Activated B cell treated with CpG ODN at 0.5 μM for 24 hours (primary cell): ENCODE measurements at regions not wholly inside any gene's neighbourhood (a gene's known extent, or its start where the extent isn't known, plus 50 kb on each side); places are given as distances from the start of the nearest gene placed in this dataset.

Experiments
- ATAC-seq: fragments of 200-7000 bp; cut with Tn5 transposase; one replicate; pipeline ENCODE4 v1.10.0; 2021; ENCODE audit warnings: low read depth, mild to moderate bottlenecking, moderate library complexity
- CTCF ChIA-PET: fragments of 350-600 bp; sonication (Branson Sonifier 250); formaldehyde crosslinking; loops from one replicate; lab custom pipeline; 2021; ENCODE audit warnings: antibody characterized with exemption; lab: Charles Lee
- POLR2A ChIA-PET: fragments of 350-600 bp; sonication (Branson Sonifier 250); formaldehyde crosslinking; loops from one replicate; lab custom pipeline; 2021; ENCODE audit warnings: antibody characterized with exemption; lab: Charles Lee
- DNase-seq: peaks from one replicate; pipeline ENCODE4 v3.0.0; 2022
- H3K27ac Mint-ChIP-seq: one replicate; pipeline ENCODE4 v1.8.0; 2020; ENCODE audit warnings: mixed read lengths
- H3K27me3 Mint-ChIP-seq: one replicate; pipeline ENCODE4 v1.8.0; 2021; ENCODE audit warnings: mixed read lengths
- H3K36me3 Mint-ChIP-seq: one replicate; pipeline ENCODE4 v1.8.0; 2021; ENCODE audit warnings: low read depth, mixed read lengths
- H3K4me1 Mint-ChIP-seq: one replicate; pipeline ENCODE4 v1.8.0; 2021; ENCODE audit warnings: mixed read lengths
- H3K4me3 Mint-ChIP-seq: one replicate; pipeline ENCODE4 v1.8.0; 2020; ENCODE audit warnings: mild to moderate bottlenecking, mixed read lengths
- H3K9me3 Mint-ChIP-seq: one replicate; pipeline ENCODE4 v1.8.0; 2020; ENCODE audit warnings: mixed read lengths
- intact Hi-C: fragments of 100-400 bp; cut with micrococcal nuclease; formaldehyde crosslinking; loops from one replicate; pipeline ENCODE4 v1.15.1; 2024
- TF ChIP-seq, protein P1 (sequence below): fragments of 200-600 bp; IDR thresholded peaks from one replicate; pipeline ENCODE4 v1.8.0; 2022; ENCODE audit warnings: antibody characterized with exemption, mild to moderate bottlenecking

- Mint-ChIP-seq H3K4me1 (no peaks in the 10 kb centered on the region), H3K4me3 (no peak overlapping the region), H3K27me3 (no peaks in the 10 kb centered on the region), H3K36me3 (no peaks in the 10 kb centered on the region), H3K9me3 (no peaks in the 10 kb centered on the region), H3K27ac (no peak overlapping the region)
- TF ChIP-seq, protein P1, sequence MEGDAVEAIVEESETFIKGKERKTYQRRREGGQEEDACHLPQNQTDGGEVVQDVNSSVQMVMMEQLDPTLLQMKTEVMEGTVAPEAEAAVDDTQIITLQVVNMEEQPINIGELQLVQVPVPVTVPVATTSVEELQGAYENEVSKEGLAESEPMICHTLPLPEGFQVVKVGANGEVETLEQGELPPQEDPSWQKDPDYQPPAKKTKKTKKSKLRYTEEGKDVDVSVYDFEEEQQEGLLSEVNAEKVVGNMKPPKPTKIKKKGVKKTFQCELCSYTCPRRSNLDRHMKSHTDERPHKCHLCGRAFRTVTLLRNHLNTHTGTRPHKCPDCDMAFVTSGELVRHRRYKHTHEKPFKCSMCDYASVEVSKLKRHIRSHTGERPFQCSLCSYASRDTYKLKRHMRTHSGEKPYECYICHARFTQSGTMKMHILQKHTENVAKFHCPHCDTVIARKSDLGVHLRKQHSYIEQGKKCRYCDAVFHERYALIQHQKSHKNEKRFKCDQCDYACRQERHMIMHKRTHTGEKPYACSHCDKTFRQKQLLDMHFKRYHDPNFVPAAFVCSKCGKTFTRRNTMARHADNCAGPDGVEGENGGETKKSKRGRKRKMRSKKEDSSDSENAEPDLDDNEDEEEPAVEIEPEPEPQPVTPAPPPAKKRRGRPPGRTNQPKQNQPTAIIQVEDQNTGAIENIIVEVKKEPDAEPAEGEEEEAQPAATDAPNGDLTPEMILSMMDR, result no peak
- POLR2A ChIA-PET, result no interaction called here
- DNase-seq (no peak), ATAC-seq (no peak)
- CTCF ChIA-PET, result no interaction called here
- intact Hi-C loops, result loop anchor here (2.0 kb wide), 1 partner anchor 699 kb away; no protein-coding TSS in a partner anchor
Measured at GRCh38 chr1:238252033-238252802, 361.5 kb upstream of the ZP4 start.

GRCh38 chr1:238248356-238248755, 357.6 kb upstream of the ZP4 start:
- Mint-ChIP-seq H3K27me3 (no peaks in the 10 kb centered on the region), H3K36me3 (no peaks in the 10 kb centered on the region), H3K4me1 (no peaks in the 10 kb centered on the region), H3K4me3 (no peak overlapping the region), H3K9me3 (peaks cover 4% of the 10 kb centered on the region), H3K27ac (no peak overlapping the region)
- DNase-seq, result no peak
- TF ChIP-seq, protein P1, result no peak
- CTCF ChIA-PET, result no interaction called here
- POLR2A ChIA-PET, result no interaction called here
- ATAC-seq, result no peak
- intact Hi-C loops, result no loop called here

GRCh38 chr1:238242181-238242580, 351.5 kb upstream of the ZP4 start:
- POLR2A ChIA-PET, result no interaction called here
- no peak overlapping the region for H3K27ac Mint-ChIP-seq

DNA sequence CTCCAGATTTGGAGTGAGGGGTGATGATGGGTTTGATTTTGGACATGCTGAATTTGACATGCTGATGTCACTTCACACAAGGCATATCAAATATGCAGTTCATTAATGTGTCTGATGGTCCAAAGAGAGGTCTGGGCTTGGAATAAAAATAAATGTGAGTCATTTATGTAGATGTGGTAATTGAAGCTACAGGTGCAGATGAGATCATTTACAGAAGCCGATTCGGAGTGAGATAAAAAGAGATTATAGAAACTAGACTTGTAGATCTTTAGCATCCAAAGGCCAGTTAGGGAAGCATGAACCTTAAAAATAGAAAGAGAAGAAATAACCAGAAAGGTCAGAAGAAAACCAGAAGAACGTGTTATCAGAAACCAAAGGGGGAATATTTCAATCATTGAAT, 350.9 kb upstream of the ZP4 start:
- no peaks in the 10 kb centered on the region for H3K4me1 Mint-ChIP-seq
- intact Hi-C loops, result no loop called here
- DNase-seq, result no peak
- POLR2A ChIA-PET, result no interaction called here
- CTCF ChIA-PET, result no interaction called here
- H3K9me3 Mint-ChIP-seq, result peaks cover under 1% of the 10 kb centered on the region
- no peaks in the 10 kb centered on the region for H3K36me3 Mint-ChIP-seq
- H3K27me3 Mint-ChIP-seq, result no peaks in the 10 kb centered on the region
- TF ChIP-seq, protein P1, result no peak
- no peak overlapping the region for H3K27ac Mint-ChIP-seq
- no peak for ATAC-seq
- H3K4me3 Mint-ChIP-seq, result no peak overlapping the region

More at GRCh38 chr1:238242181-238242580, 351.5 kb upstream of the ZP4 start:
- Mint-ChIP-seq H3K9me3 (peaks cover 4% of the 10 kb centered on the region), H3K4me1 (no peaks in the 10 kb centered on the region), H3K4me3 (no peak overlapping the region), H3K27me3 (no peaks in the 10 kb centered on the region), H3K36me3 (no peaks in the 10 kb centered on the region)
- CTCF ChIA-PET, result no interaction called here
- intact Hi-C loops, result no loop called here
- TF ChIP-seq, protein P1, result no peak
- DNase-seq (no peak), ATAC-seq (no peak)

DNA sequence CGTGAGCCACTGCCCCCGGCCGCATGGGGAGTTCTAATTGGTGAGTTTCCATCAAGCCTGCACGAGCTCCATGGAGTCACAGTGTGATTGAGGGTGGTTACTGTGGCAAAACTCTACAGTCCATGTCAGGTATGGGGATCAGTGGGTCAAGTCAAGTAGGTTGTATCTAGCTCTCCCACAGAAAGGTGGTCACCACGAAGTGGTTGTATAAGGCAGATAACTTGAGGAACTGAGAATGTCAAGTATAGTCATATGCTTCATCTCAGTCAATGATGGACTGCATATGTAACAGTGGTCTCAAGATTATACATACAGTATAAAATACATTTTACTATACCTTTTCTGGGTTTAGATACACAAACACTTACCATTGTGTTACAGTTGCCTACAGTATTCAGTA, 348.6 kb upstream of the ZP4 start:
- H3K27me3 Mint-ChIP-seq, result no peaks in the 10 kb centered on the region
- POLR2A ChIA-PET, result no interaction called here
- no peak overlapping the region for H3K4me3 Mint-ChIP-seq
- no peaks in the 10 kb centered on the region for H3K9me3 Mint-ChIP-seq
- no peak overlapping the region for H3K27ac Mint-ChIP-seq
- H3K36me3 Mint-ChIP-seq, result no peaks in the 10 kb centered on the region
- intact Hi-C loops, result no loop called here
- no peaks in the 10 kb centered on the region for H3K4me1 Mint-ChIP-seq
- CTCF ChIA-PET, result no interaction called here
- ATAC-seq (no peak), DNase-seq (no peak)
- TF ChIP-seq, protein P1, result no peak
